ENCODE measurements at regions not wholly inside any gene's neighbourhood (a gene's known extent, or its start where the extent isn't known, plus 50 kb on each side); places are given as distances from the start of the nearest gene placed in this dataset.
"Not testable (repeated sequence)": the region's sequence is repeated elsewhere in the genome, so short reads cannot be mapped to it uniquely, and the experiment has no call there.

GRCh38 chr3:33982269-33982798 is 183.9 kb downstream of the PDCD6IP start:
- TF ChIP-seq POLR2A (IDR thresholded peaks at IDR 0.05) = no peak
- TF ChIP-seq CTCF (IDR thresholded peaks at IDR 0.05) = no peak
- no peaks in the 10 kb centered on the region for H3K27me3 ChIP-seq
- no peak for DNase-seq
- WGBS, 4 donors = 76 to 86% (median 78%) methylated on average over 4 of the region's 4 CpGs
- no peak overlapping the region for H3K4me3 ChIP-seq
- H3K9me3 ChIP-seq = peaks cover 0 to 3% (median 0%) of the 10 kb centered on the region in 12 donors
- H3K4me1 ChIP-seq = no peaks in the 10 kb centered on the region
- H3K36me3 ChIP-seq = no peaks in the 10 kb centered on the region
- H3K27ac ChIP-seq = no peak overlapping the region
- intact Hi-C loops (cut with DNase I) = loop anchor here in 1 of 10 donors (5.0 kb wide), 1 partner anchor 695 kb away; no protein-coding TSS in a partner anchor
- ATAC-seq = no peak

GRCh38 chr3:33982949-33983348 is 184.5 kb downstream of the PDCD6IP start:
- DNase-seq, H3K36me3 ChIP-seq, H3K9me3 ChIP-seq, H3K27me3 ChIP-seq, H3K27ac ChIP-seq, H3K4me1 ChIP-seq, H3K4me3 ChIP-seq, ATAC-seq: not testable (repeated sequence)
- WGBS, 4 donors = 90 to 100% (median 97%) methylated on average over 1 of the region's 1 CpG
- intact Hi-C loops (cut with DNase I) = loop anchor here in 1 of 10 donors (5.0 kb wide), 1 partner anchor 694 kb away; no protein-coding TSS in a partner anchor

GRCh38 chr3:33989229-33989628 is 190.8 kb downstream of the PDCD6IP start:
- H3K27ac ChIP-seq = no peak overlapping the region
- H3K27me3 ChIP-seq = no peaks in the 10 kb centered on the region
- no peaks in the 10 kb centered on the region for H3K4me1 ChIP-seq
- no peaks in the 10 kb centered on the region for H3K36me3 ChIP-seq
- DNase-seq (peak in 1 of 5 donors; percentile 60), ATAC-seq (no peak)
- TF ChIP-seq CTCF (IDR thresholded peaks at IDR 0.05) (no peak), POLR2A (IDR thresholded peaks at IDR 0.05) (no peak)
- intact Hi-C loops (cut with DNase I) = no loop called here
- H3K4me3 ChIP-seq = no peak overlapping the region
- 78 to 86% (median 82%) methylated on average over 4 to 6 of the region's 6 CpGs for WGBS, 4 donors
- H3K9me3 ChIP-seq = peaks cover 0 to 3% (median 0%) of the 10 kb centered on the region in 12 donors

GRCh38 chr3:33991673-33992072 is 193.2 kb downstream of the PDCD6IP start:
- H3K9me3 ChIP-seq = peaks cover 0 to 8% (median 0%) of the 10 kb centered on the region in 12 donors
- H3K36me3 ChIP-seq = no peaks in the 10 kb centered on the region
- H3K4me3 ChIP-seq = no peak overlapping the region
- ATAC-seq = no peak
- intact Hi-C loops (cut with DNase I) = no loop called here
- H3K27me3 ChIP-seq = no peaks in the 10 kb centered on the region
- DNase-seq = no peak
- H3K4me1 ChIP-seq = no peaks in the 10 kb centered on the region
- TF ChIP-seq CTCF (IDR thresholded peaks at IDR 0.05) (no peak), POLR2A (IDR thresholded peaks at IDR 0.05) (no peak)
- WGBS, 4 donors = 18 to 48% (median 29%) methylated on average over 1 of the region's 1 CpG
- no peak overlapping the region for H3K27ac ChIP-seq

- Histone ChIP-seq H3K4me3 (no peak overlapping the region), H3K36me3 (no peaks in the 10 kb centered on the region), H3K27ac (no peak overlapping the region), H3K9me3 (peaks cover 0 to 8% (median 0%) of the 10 kb centered on the region in 12 donors), H3K4me1 (no peaks in the 10 kb centered on the region), H3K27me3 (no peaks in the 10 kb centered on the region)
- WGBS, 4 donors = 74 to 83% (median 80%) methylated on average over 1 of the region's 1 CpG
- ATAC-seq (no peak), DNase-seq (no peak)
- TF ChIP-seq CTCF (IDR thresholded peaks at IDR 0.05) (no peak), POLR2A (IDR thresholded peaks at IDR 0.05) (no peak)
- intact Hi-C loops (cut with DNase I) = no loop called here
Observed at GRCh38 chr3:33993631-33994030, 195.2 kb downstream of the PDCD6IP start.
